ENCODE measurements at regions not wholly inside any gene's neighbourhood (a gene's known extent, or its start where the extent isn't known, plus 50 kb on each side); places are given as distances from the start of the nearest gene placed in this dataset.

- TF ChIP-seq BCL11A (IDR thresholded peaks at IDR 0.05; ENCODE audit: low read depth in 2 of 2, low read length in 2 of 2): no peak
- no peak for TF ChIP-seq ATF2 (IDR thresholded peaks at IDR 0.05; ENCODE audit: low read length)
- TF ChIP-seq ATF3 (IDR thresholded peaks at IDR 0.05; ENCODE audit: insufficient read depth, low read depth, low read length): no peak
- no peak for TF ChIP-seq BACH1 (IDR thresholded peaks at IDR 0.05; ENCODE audit: low read length)
- no peak for TF ChIP-seq SP1 (IDR thresholded peaks at IDR 0.05; ENCODE audit: low read depth, low read length)
- TF ChIP-seq ZNF274 (IDR thresholded peaks at IDR 0.05; ENCODE audit: borderline replicate concordance, extremely low read depth, low read length): no peak
- Histone ChIP-seq H4K20me1 (replicated peaks in 1 of 2; ENCODE audit: control insufficient read depth in 1 of 2, insufficient read depth in 2 of 2, low read length in 2 of 2) (no peaks in the 10 kb centered on the region), H3K9ac (replicated peaks in 1 of 4; ENCODE audit: extremely low read depth in 1 of 4, low read depth in 3 of 4, low read length in 3 of 4) (no peak overlapping the region), H2BK120ac (replicated peaks; ENCODE audit: low read depth, low read length) (no peak overlapping the region), H3K79me1 (ENCODE audit: low read depth, low read length) (no peaks in the 10 kb centered on the region), H3K4me1 (replicated peaks in 1 of 4; ENCODE audit: control insufficient read depth in 3 of 4, insufficient read depth in 4 of 4, low read length in 3 of 4) (no peaks in the 10 kb centered on the region), H3K23ac (ENCODE audit: insufficient read length) (no peak overlapping the region), H3K4me2 (ENCODE audit: insufficient read depth in 1 of 2, low read depth in 2 of 2, low read length in 2 of 2) (no peak overlapping the region), H3K27ac (ENCODE audit: low read depth, low read length) (no peak overlapping the region), H3K14ac (ENCODE audit: insufficient read length) (no peak overlapping the region), H3K23me2 (ENCODE audit: low read depth, low read length) (no peaks in the 10 kb centered on the region), H3K27me3 (replicated peaks in 1 of 4; ENCODE audit: control insufficient read depth in 3 of 4, extremely low read depth in 1 of 4, insufficient read depth in 3 of 4, low read length in 3 of 4) (no peaks in the 10 kb centered on the region), H4K5ac (ENCODE audit: insufficient read length, low read depth, low read length) (no peak overlapping the region), H3K79me2 (ENCODE audit: control insufficient read depth in 1 of 2, insufficient read depth in 2 of 2, low read length in 2 of 2) (no peaks in the 10 kb centered on the region), H4K8ac (ENCODE audit: extremely low read depth, insufficient read depth, low read length) (no peak overlapping the region), H3K4me3 (ENCODE audit: extremely low read depth in 1 of 4, insufficient read depth in 2 of 4, low read depth in 3 of 4, low read length in 4 of 4) (no peak overlapping the region), H2AFZ (ENCODE audit: low read length) (no peak overlapping the region), H4K91ac (replicated peaks; ENCODE audit: insufficient read length, low read length) (no peak overlapping the region), H2BK12ac (ENCODE audit: low read depth, low read length) (no peak overlapping the region), H3K4ac (replicated peaks; ENCODE audit: insufficient read length, low read depth, low read length) (no peak overlapping the region), H2AK5ac (ENCODE audit: low read depth, low read length) (no peak overlapping the region), H3K56ac (replicated peaks; ENCODE audit: insufficient read length, low read depth, low read length) (no peak overlapping the region), H2BK5ac (ENCODE audit: low read depth, low read length) (no peak overlapping the region), H3K9me3 (ENCODE audit: insufficient read depth in 2 of 2, low read depth in 1 of 2, low read length in 1 of 2) (no peaks in the 10 kb centered on the region), H3K18ac (ENCODE audit: extremely low read depth, low read length) (no peak overlapping the region), H2BK20ac (ENCODE audit: low read length) (no peak overlapping the region), H2BK15ac (ENCODE audit: low read length) (no peak overlapping the region), H3K36me3 (ENCODE audit: control insufficient read depth in 2 of 4, insufficient read depth in 4 of 4, low read length in 3 of 4) (no peaks in the 10 kb centered on the region)
- DNase-seq (ENCODE audit: low read depth in 1 of 2, low spot score in 2 of 2): no peak
- POLR2A ChIA-PET (ENCODE audit: partially characterized antibody): no interaction called here
- CTCF ChIA-PET (ENCODE audit: partially characterized antibody): no interaction called here
- FAIRE-seq: no peak
These were observed 414.8 kb upstream of the FIGN start for GRCh38 chr2:164150604-164151003.

Data from H1 (cell line).